Epidermal melanocyte (primary cell): ENCODE measurements at regions not wholly inside any gene's neighbourhood (a gene's known extent, or its start where the extent isn't known, plus 50 kb on each side); places are given as distances from the start of the nearest gene placed in this dataset.

Source experiments
- DNase-seq: peaks from one replicate; pipeline ENCODE4 v3.0.0; 2011; ENCODE audit warnings: low spot score; ENCODE audit not compliant: insufficient read length

GRCh38 chr12:41769810-41770209 is 374.9 kb downstream of the GXYLT1 start:
- no peak for DNase-seq

- DNase-seq: no peak
Observed at GRCh38 chr12:41768456-41768855, 376.2 kb downstream of the GXYLT1 start.

- no peak for DNase-seq
Observed at GRCh38 chr12:41762691-41763090, 382.0 kb downstream of the GXYLT1 start.

- DNase-seq: no peak
Observed at GRCh38 chr12:41745593-41745992, 399.1 kb downstream of the GXYLT1 start.

- DNase-seq: no peak
Observed at GRCh38 chr12:41743835-41744234, 400.8 kb downstream of the GXYLT1 start.

GRCh38 chr12:41739066-41739465 is 405.6 kb downstream of the GXYLT1 start:
- no peak for DNase-seq

GRCh38 chr12:41737423-41737822 is 407.3 kb downstream of the GXYLT1 start:
- no peak for DNase-seq

- no peak for DNase-seq
Observed at GRCh38 chr12:41736436-41736835, 408.2 kb downstream of the GXYLT1 start.

GRCh38 chr12:41731691-41732090 is 413.0 kb downstream of the GXYLT1 start:
- DNase-seq: no peak

- DNase-seq: no peak
Observed at GRCh38 chr12:41731061-41731460, 413.6 kb downstream of the GXYLT1 start.

GRCh38 chr12:41724216-41724615 is 420.5 kb downstream of the GXYLT1 start:
- no peak for DNase-seq

- DNase-seq: no peak
Observed at GRCh38 chr12:41719214-41719613, 425.5 kb downstream of the GXYLT1 start.

GRCh38 chr12:41715256-41715655 is 429.4 kb downstream of the GXYLT1 start:
- no peak for DNase-seq

- DNase-seq: no peak
Observed at GRCh38 chr12:41709463-41710285, 435.0 kb downstream of the GXYLT1 start.

GRCh38 chr12:41709012-41709411 is 435.7 kb downstream of the GXYLT1 start:
- DNase-seq: no peak

GRCh38 chr12:41706376-41706775 is 438.3 kb downstream of the GXYLT1 start:
- DNase-seq: no peak

GRCh38 chr12:41701943-41702601 is 442.6 kb downstream of the GXYLT1 start:
- no peak for DNase-seq

- no peak for DNase-seq
Observed at GRCh38 chr12:41700940-41701339, 443.7 kb downstream of the GXYLT1 start.

- no peak for DNase-seq
Observed at GRCh38 chr12:41699658-41700057, 445.0 kb downstream of the GXYLT1 start.

- DNase-seq: no peak
Observed at GRCh38 chr12:41697161-41697560, 447.5 kb downstream of the GXYLT1 start.

- DNase-seq: no peak
Observed at GRCh38 chr12:41684997-41685396, 459.7 kb downstream of the GXYLT1 start.

- DNase-seq: no peak
Observed at GRCh38 chr12:41683513-41684240, 461.0 kb downstream of the GXYLT1 start.
